ENCODE measurements at regions not wholly inside any gene's neighbourhood (a gene's known extent, or its start where the extent isn't known, plus 50 kb on each side); places are given as distances from the start of the nearest gene placed in this dataset.
A peak's percentile ranks its signal among the peaks of the same experiment; 100 is the strongest.

DNA sequence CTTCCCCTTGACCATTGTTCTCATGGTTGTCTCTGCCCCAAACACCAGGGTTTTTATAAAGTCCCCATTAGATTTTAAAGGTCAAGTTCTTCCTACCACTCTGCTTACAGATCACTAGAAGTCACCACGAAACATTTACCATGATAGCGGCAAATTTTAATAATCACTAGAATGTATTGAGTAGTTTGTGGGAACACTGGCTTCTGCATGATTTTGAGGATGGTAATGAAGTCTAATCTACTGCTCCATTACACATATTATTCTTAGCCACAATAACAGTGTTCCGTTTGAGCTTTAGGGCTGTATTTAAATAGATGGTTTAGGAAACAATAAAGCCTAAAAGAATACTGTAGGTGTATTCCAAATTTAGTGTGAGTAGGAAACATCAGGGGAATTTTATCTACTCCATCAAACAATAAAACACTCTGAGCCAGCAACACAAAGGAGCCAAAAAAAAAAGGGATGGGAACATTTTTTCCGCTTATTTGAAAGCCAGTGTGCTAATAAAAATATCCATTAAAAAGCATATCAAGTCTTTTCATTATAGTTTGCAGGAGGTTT, 49.7 kb downstream of the KLF12 start:
- Mint-ChIP-seq H3K9me3 (ENCODE audit: low read depth) (no peaks in the 10 kb centered on the region), H3K27me3 (no peaks in the 10 kb centered on the region), H3K27ac (no peak overlapping the region), H3K4me1 (peaks cover 59% of the 10 kb centered on the region), H3K4me3 (no peak overlapping the region), H3K36me3 (ENCODE audit: low read depth) (peaks cover 15% of the 10 kb centered on the region)
- intact Hi-C loops (cut with DNase I, micrococcal nuclease): no loop called here
- ATAC-seq (no peak), DNase-seq (no peak)
- ChIA-PET CTCF (interaction anchor here (0.8 to 1.4 kb wide), 3 partner anchors 8 to 147 kb away, joined by 3 read pairs; no protein-coding TSS in a partner anchor), POLR2A (interaction anchor here (0.7 kb wide), 1 partner anchor 14 kb away, joined by 5 read pairs; no protein-coding TSS in a partner anchor)

DNA sequence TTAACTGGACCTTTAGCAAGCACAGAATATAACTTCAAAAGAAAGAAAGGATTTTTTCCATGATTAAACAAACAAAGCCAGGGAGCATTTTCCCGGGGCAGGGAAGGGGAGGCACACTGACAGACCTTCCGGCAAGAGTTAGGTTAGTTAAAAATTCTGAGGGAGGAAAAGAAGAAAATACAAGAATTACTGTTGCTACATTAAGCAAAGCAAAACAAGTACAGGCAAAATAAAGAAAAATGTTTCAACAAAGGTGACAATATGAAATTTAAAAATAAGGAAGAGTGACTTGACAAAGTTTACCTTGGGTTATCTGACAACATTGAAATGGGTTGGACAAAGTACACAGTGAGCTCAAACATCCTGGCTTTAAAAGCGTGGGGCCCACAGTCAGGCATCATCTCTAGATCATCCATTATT, 51.5 kb downstream of the KLF12 start:
- H3K4me1 Mint-ChIP-seq: peaks cover 54% of the 10 kb centered on the region
- intact Hi-C loops (cut with DNase I, micrococcal nuclease): no loop called here
- H3K9me3 Mint-ChIP-seq (ENCODE audit: low read depth): no peaks in the 10 kb centered on the region
- ChIA-PET POLR2A (no interaction called here), CTCF (interaction anchor here (1.2 kb wide), 1 partner anchor 13 kb away, joined by 3 read pairs; no protein-coding TSS in a partner anchor)
- peaks cover 21% of the 10 kb centered on the region for H3K36me3 Mint-ChIP-seq (ENCODE audit: low read depth)
- ATAC-seq (no peak), DNase-seq (no peak)
- H3K27me3 Mint-ChIP-seq: no peaks in the 10 kb centered on the region
- H3K27ac Mint-ChIP-seq: no peak overlapping the region
- H3K4me3 Mint-ChIP-seq: no peak overlapping the region

DNA sequence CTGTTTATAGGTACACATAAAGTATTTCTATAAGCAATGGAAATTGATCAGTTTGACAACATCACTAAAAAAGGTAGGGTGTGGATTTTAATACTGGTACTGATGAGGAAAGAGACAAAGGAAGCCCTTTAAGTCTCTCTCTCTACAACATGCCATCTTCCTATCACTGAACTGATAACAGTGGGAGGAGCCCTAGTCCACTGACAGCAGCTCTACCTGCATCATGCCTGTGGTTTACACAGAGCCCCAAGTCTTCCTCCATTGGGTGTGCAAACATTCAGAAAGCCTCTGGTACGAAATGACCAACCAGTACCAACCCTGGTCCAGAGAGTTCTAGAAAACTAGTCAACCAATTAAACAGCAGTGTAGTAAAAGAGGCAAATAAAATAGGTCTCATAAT, 53.4 kb downstream of the KLF12 start:
- Mint-ChIP-seq H3K36me3 (ENCODE audit: low read depth) (peaks cover 16% of the 10 kb centered on the region), H3K27me3 (no peaks in the 10 kb centered on the region), H3K4me1 (peaks cover 56% of the 10 kb centered on the region), H3K27ac (no peak overlapping the region), H3K4me3 (no peak overlapping the region), H3K9me3 (ENCODE audit: low read depth) (no peaks in the 10 kb centered on the region)
- ATAC-seq: peak; percentile 49
- ChIA-PET CTCF (no interaction called here), POLR2A (no interaction called here)
- intact Hi-C loops (cut with DNase I, micrococcal nuclease): no loop called here
- DNase-seq: no peak

DNA sequence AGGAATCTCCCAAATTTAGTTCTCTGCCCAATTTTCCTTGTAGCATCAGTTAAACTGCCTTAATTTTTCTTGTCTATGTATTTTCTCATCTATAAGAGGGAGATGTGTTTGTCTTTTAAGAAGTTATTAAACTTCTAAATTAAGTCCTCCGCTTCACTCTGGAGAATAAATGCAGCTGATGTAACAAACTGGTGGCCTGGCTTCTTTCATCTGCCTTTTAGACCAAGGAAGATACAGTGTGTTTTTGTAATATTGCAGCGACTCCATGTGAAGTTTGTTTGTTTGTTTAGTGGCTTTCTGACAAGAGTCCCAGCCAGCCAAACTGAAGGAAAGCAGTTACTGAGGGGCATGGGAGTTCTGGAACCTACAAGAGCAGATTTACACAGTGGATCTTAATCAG, 56.4 kb downstream of the KLF12 start:
- Mint-ChIP-seq H3K27ac (no peak overlapping the region), H3K27me3 (no peaks in the 10 kb centered on the region), H3K36me3 (ENCODE audit: low read depth) (peaks cover 19% of the 10 kb centered on the region), H3K4me1 (peaks cover 62% of the 10 kb centered on the region), H3K9me3 (ENCODE audit: low read depth) (peaks cover 2% of the 10 kb centered on the region), H3K4me3 (no peak overlapping the region)
- POLR2A ChIA-PET: no interaction called here
- ATAC-seq (no peak), DNase-seq (no peak)
- intact Hi-C loops (cut with DNase I, micrococcal nuclease): no loop called here
- CTCF ChIA-PET: no interaction called here

DNA sequence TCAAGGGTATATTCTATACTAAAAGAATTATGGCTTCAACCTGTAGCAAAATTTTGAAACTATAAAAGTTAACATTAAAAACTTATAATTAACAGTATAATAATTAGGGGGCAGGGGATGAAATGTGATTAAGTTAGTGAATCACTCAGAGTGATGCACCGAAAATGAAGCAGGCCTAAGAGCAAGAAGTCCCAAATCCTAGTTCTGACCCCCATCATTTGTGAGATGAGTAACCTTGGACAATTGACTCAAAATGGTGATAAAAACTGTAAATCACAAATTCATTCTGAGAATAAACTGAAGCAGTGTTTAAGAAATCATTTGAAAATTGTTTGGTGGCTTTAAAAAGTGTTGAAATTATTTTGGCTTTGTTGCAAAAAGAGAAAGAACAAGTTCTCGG, 56.8 kb downstream of the KLF12 start:
- POLR2A ChIA-PET: no interaction called here
- Mint-ChIP-seq H3K4me1 (peaks cover 59% of the 10 kb centered on the region), H3K4me3 (no peak overlapping the region), H3K9me3 (ENCODE audit: low read depth) (peaks cover 2% of the 10 kb centered on the region), H3K27me3 (no peaks in the 10 kb centered on the region), H3K36me3 (ENCODE audit: low read depth) (peaks cover 20% of the 10 kb centered on the region), H3K27ac (no peak overlapping the region)
- CTCF ChIA-PET: interaction anchor here (1.0 kb wide), 1 partner anchor 10 kb away, joined by 3 read pairs; no protein-coding TSS in a partner anchor
- no peak for DNase-seq
- peak; percentile 44 for ATAC-seq
- intact Hi-C loops (cut with DNase I, micrococcal nuclease): no loop called here

DNA sequence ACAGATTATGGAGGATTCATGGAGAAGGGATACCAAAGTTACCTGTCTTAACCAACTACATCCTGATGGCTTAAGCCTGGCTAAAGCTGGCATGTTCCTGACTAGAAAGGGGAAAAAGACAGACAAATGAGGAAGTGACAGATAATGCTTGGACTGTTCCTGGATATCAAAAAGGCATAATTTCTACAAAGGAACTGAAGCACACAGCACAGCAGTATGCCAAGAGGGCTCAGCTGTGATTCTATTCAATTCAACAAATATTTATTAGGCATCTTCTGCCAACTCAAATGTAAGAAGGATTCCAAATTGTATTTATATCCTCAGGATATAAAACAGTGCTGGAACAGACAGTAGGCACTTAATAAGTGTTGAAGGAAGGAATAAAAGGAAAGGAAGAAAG, 59.5 kb downstream of the KLF12 start:
- Mint-ChIP-seq H3K27ac (no peak overlapping the region), H3K4me1 (peaks cover 61% of the 10 kb centered on the region), H3K36me3 (ENCODE audit: low read depth) (peaks cover 15% of the 10 kb centered on the region), H3K4me3 (no peak overlapping the region), H3K9me3 (ENCODE audit: low read depth) (peaks cover 2% of the 10 kb centered on the region), H3K27me3 (no peaks in the 10 kb centered on the region)
- ATAC-seq: no peak
- CTCF ChIA-PET: interaction anchor here (1.1 kb wide), 1 partner anchor 57 kb away, joined by 3 read pairs; no protein-coding TSS in a partner anchor
- no peak for DNase-seq
- intact Hi-C loops (cut with DNase I, micrococcal nuclease): no loop called here
- POLR2A ChIA-PET: no interaction called here

DNA sequence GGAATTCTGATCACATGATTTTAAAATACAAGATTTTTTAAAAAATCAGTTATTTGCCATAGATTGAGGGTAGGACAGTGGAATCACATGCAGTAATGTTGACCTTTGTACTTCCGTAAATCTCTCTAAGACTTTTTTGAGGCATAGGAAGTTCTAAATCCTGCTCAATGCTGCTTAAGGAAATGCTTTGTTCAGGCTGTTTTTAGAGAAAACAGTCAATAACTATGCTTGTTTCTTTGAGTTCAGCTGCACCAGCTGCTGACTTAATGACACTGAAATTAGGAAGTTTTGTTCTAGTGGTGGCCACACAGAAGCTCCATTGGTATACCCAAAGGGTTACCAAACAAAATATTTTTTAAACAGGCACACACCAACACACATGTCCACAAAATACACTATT, 60.9 kb downstream of the KLF12 start:
- H3K9me3 Mint-ChIP-seq (ENCODE audit: low read depth): peaks cover 2% of the 10 kb centered on the region
- ChIA-PET CTCF (no interaction called here), POLR2A (interaction anchor here (0.5 to 0.9 kb wide), 2 partner anchors 18 to 57 kb away, joined by 3 to 5 read pairs; no protein-coding TSS in a partner anchor)
- DNase-seq (no peak), ATAC-seq (no peak)
- intact Hi-C loops (cut with DNase I, micrococcal nuclease): no loop called here
- H3K27ac Mint-ChIP-seq: no peak overlapping the region
- no peaks in the 10 kb centered on the region for H3K27me3 Mint-ChIP-seq
- H3K36me3 Mint-ChIP-seq (ENCODE audit: low read depth): peaks cover 9% of the 10 kb centered on the region
- H3K4me1 Mint-ChIP-seq: peaks cover 68% of the 10 kb centered on the region
- no peak overlapping the region for H3K4me3 Mint-ChIP-seq

DNA sequence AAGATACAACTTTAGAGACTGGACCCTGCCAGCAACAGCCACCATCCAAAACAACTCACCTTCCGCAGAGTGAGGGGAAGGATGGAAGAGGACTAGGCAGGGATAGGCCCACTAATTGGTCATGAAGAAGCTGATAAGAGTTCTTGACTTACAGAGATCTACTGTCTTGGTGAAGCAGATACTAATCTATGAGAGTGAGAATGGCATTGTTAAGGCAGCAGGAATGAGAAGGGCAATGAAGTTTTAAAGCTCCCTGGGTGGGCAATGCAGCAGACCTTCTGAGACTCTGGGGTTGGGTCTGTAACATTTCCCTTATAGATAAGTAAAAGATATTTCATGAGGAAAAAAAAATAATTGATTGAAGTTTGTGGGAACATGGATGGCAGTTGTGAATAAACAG, 63.7 kb downstream of the KLF12 start:
- POLR2A ChIA-PET: interaction anchor here (0.5 kb wide), 1 partner anchor 14 kb away, joined by 5 read pairs; no protein-coding TSS in a partner anchor
- Mint-ChIP-seq H3K9me3 (ENCODE audit: low read depth) (peaks cover 2% of the 10 kb centered on the region), H3K27ac (peak overlapping the region; percentile 77), H3K27me3 (no peaks in the 10 kb centered on the region), H3K4me3 (no peak overlapping the region), H3K4me1 (peaks cover 70% of the 10 kb centered on the region), H3K36me3 (ENCODE audit: low read depth) (peaks cover 9% of the 10 kb centered on the region)
- intact Hi-C loops (cut with DNase I, micrococcal nuclease): no loop called here
- CTCF ChIA-PET: interaction anchor here (1.4 kb wide), 1 partner anchor 8 kb away, joined by 5 read pairs; no protein-coding TSS in a partner anchor
- no peak for ATAC-seq
- no peak for DNase-seq

DNA sequence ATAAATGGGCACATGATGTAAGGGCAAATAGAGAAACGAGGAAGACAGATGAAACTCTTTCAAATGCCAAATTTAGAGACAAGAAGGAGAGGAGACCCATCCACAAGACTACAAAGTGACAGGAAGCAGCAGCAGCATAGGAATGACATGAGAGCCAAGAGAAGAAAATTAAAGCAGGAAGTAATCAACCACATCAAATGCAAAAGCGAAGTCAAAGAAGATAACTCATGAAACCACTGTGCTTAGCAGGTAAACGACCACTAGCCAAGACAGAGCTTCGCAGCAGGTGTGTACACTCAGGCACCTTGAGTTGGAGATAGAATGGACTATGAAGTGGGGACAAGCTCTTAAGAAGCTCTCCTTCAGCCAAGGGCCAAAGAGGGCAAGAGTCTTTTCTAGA, 64.1 kb downstream of the KLF12 start:
- POLR2A ChIA-PET: interaction anchor here (0.5 kb wide), 1 partner anchor 15 kb away, joined by 5 read pairs; no protein-coding TSS in a partner anchor
- Mint-ChIP-seq H3K4me1 (peaks cover 69% of the 10 kb centered on the region), H3K9me3 (ENCODE audit: low read depth) (peaks cover 2% of the 10 kb centered on the region), H3K4me3 (peak overlapping the region; percentile 0), H3K27ac (peak overlapping the region; percentile 77), H3K27me3 (no peaks in the 10 kb centered on the region), H3K36me3 (ENCODE audit: low read depth) (peaks cover 9% of the 10 kb centered on the region)
- intact Hi-C loops (cut with DNase I, micrococcal nuclease): no loop called here
- ATAC-seq: peak; percentile 71
- DNase-seq: peak; percentile 18
- CTCF ChIA-PET: interaction anchor here (1.3 to 1.4 kb wide), 2 partner anchors 7 to 12 kb away, joined by 3 to 5 read pairs; no protein-coding TSS in a partner anchor

DNA sequence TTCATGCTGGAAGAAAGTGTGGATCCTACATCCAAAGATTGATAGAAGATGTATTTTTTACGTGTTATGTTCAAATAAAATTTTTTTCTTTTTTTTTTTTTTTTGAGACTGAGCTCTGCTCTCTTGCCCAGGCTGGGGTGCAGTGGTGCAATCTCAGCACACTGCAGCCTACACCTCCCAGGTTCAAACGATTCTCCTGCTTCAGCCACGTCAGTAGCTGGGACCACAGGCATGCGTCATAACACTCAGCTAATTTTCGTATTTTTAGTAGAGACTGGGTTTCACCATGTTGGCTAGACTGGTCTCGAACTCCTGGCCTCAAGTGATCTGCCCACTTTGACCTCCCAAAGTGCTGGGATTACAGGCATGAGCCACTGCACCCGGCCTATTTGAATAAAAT, 65.7 kb downstream of the KLF12 start:
- H3K27me3 Mint-ChIP-seq: no peaks in the 10 kb centered on the region
- DNase-seq (peak; percentile 57), ATAC-seq (peak; percentile 40)
- H3K4me3 Mint-ChIP-seq: no peak overlapping the region
- POLR2A ChIA-PET: interaction anchor here (0.6 to 1.1 kb wide), 2 partner anchors 9 to 84 kb away, joined by 4 read pairs; no protein-coding TSS in a partner anchor
- peaks cover 2% of the 10 kb centered on the region for H3K9me3 Mint-ChIP-seq (ENCODE audit: low read depth)
- CTCF ChIA-PET: interaction anchor here (0.6 to 1.1 kb wide), 4 partner anchors 15 to 233 kb away, joined by 3 to 5 read pairs (median 3); no protein-coding TSS in a partner anchor
- peaks cover 69% of the 10 kb centered on the region for H3K4me1 Mint-ChIP-seq
- peaks cover 9% of the 10 kb centered on the region for H3K36me3 Mint-ChIP-seq (ENCODE audit: low read depth)
- H3K27ac Mint-ChIP-seq: peak overlapping the region; percentile 47
- intact Hi-C loops (cut with DNase I, micrococcal nuclease): loop anchor here in 1 of 2 experiments (10.0 kb wide), 1 partner anchor 216 kb away; no protein-coding TSS in a partner anchor

DNA sequence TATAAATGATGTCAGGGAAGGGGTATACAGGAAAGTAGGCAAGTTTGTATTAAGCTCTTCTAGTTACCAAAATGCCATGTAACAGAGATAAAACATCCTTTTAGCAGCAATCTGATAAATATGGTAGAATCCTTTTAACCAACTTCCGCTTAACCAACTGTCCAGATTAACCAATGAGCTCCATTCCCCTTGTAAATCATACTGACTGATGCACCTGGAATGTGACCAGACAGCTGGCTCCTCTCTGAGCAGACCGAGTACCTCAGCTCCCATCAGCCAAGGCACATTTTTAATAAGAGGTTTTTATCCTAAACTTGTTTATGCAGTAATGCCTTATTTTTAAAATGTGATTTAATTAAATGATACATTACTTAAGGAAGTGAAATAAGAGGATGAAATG, 66.4 kb downstream of the KLF12 start:
- no peak for DNase-seq
- CTCF ChIA-PET: interaction anchor here (1.0 to 1.1 kb wide), 3 partner anchors 30 to 232 kb away, joined by 3 to 5 read pairs (median 3); no protein-coding TSS in a partner anchor
- H3K9me3 Mint-ChIP-seq (ENCODE audit: low read depth): peaks cover under 1% of the 10 kb centered on the region
- H3K36me3 Mint-ChIP-seq (ENCODE audit: low read depth): peaks cover 7% of the 10 kb centered on the region
- H3K4me3 Mint-ChIP-seq: no peak overlapping the region
- peaks cover 72% of the 10 kb centered on the region for H3K4me1 Mint-ChIP-seq
- H3K27me3 Mint-ChIP-seq: no peaks in the 10 kb centered on the region
- POLR2A ChIA-PET: interaction anchor here (0.6 to 1.1 kb wide), 2 partner anchors 63 to 83 kb away, joined by 4 read pairs; no protein-coding TSS in a partner anchor
- peak overlapping the region; percentile 10 for H3K27ac Mint-ChIP-seq
- intact Hi-C loops (cut with DNase I, micrococcal nuclease): loop anchor here in 1 of 2 experiments (10.0 kb wide), 1 partner anchor 217 kb away; no protein-coding TSS in a partner anchor
- no peak for ATAC-seq

DNA sequence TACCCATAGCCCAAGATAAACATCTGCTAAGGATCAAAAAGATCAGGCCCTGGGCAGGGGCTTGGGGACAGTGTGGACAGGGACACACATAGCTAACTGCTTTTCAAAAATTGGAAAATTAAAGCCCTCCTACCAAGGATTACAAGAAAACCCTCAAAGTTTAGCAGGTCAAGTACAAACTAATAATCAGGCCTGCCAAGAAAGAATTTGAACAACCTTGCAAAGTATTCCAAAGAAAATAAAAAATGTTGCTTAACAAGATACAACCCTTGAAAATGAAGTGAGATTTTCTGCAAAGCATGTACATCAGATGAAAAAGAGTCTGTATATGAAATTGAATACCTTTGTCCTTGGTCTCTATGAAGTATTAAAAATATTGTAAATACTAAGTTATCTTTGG, 67.3 kb downstream of the KLF12 start:
- intact Hi-C loops (cut with DNase I, micrococcal nuclease): loop anchor here in 1 of 2 experiments (10.0 kb wide), 1 partner anchor 218 kb away; no protein-coding TSS in a partner anchor
- no peak overlapping the region for H3K4me3 Mint-ChIP-seq
- H3K36me3 Mint-ChIP-seq (ENCODE audit: low read depth): peaks cover 5% of the 10 kb centered on the region
- no peaks in the 10 kb centered on the region for H3K9me3 Mint-ChIP-seq (ENCODE audit: low read depth)
- H3K27me3 Mint-ChIP-seq: no peaks in the 10 kb centered on the region
- ATAC-seq: no peak
- DNase-seq: no peak
- ChIA-PET POLR2A (no interaction called here), CTCF (interaction anchor here (1.5 kb wide), 1 partner anchor 10 kb away, joined by 5 read pairs; no protein-coding TSS in a partner anchor)
- peaks cover 80% of the 10 kb centered on the region for H3K4me1 Mint-ChIP-seq
- H3K27ac Mint-ChIP-seq: no peak overlapping the region
